ENCODE measurements at regions not wholly inside any gene's neighbourhood (a gene's known extent, or its start where the extent isn't known, plus 50 kb on each side); places are given as distances from the start of the nearest gene placed in this dataset.

DNA sequence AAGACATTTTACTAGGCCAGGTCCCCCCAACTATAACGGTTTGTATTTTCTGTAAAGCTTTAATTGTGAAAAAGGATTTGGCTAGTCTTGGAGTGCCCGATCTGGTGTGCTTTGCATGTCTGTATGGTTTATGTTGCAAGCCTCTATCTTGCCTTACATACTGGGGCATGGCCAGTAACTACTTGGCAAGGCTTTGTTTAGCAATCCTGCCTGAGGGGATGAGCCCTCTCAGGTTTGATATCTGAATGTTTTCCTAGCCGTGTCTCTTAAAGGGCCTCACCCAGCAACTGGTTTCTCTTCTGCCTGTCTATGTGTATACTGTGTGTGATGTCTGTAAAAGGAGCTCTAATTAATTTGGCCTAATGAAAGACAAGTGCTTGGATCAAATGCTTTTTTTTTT is 61.3 kb upstream of the SPINK5 start:
- TF ChIP-seq, protein P1, sequence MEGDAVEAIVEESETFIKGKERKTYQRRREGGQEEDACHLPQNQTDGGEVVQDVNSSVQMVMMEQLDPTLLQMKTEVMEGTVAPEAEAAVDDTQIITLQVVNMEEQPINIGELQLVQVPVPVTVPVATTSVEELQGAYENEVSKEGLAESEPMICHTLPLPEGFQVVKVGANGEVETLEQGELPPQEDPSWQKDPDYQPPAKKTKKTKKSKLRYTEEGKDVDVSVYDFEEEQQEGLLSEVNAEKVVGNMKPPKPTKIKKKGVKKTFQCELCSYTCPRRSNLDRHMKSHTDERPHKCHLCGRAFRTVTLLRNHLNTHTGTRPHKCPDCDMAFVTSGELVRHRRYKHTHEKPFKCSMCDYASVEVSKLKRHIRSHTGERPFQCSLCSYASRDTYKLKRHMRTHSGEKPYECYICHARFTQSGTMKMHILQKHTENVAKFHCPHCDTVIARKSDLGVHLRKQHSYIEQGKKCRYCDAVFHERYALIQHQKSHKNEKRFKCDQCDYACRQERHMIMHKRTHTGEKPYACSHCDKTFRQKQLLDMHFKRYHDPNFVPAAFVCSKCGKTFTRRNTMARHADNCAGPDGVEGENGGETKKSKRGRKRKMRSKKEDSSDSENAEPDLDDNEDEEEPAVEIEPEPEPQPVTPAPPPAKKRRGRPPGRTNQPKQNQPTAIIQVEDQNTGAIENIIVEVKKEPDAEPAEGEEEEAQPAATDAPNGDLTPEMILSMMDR (IDR thresholded peaks at IDR 0.05) = no peak
- TF ChIP-seq POLR2A (IDR thresholded peaks at IDR 0.05) (no peak), POLR2AphosphoS5 (IDR thresholded peaks at IDR 0.05) (no peak), EP300 (IDR thresholded peaks at IDR 0.05) (no peak)

Data from upper lobe of left lung (tissue), 4 donors.